ENCODE measurements at regions not wholly inside any gene's neighbourhood (a gene's known extent, or its start where the extent isn't known, plus 50 kb on each side); places are given as distances from the start of the nearest gene placed in this dataset.
A peak's percentile ranks its signal among the peaks of the same experiment; 100 is the strongest.

DNA sequence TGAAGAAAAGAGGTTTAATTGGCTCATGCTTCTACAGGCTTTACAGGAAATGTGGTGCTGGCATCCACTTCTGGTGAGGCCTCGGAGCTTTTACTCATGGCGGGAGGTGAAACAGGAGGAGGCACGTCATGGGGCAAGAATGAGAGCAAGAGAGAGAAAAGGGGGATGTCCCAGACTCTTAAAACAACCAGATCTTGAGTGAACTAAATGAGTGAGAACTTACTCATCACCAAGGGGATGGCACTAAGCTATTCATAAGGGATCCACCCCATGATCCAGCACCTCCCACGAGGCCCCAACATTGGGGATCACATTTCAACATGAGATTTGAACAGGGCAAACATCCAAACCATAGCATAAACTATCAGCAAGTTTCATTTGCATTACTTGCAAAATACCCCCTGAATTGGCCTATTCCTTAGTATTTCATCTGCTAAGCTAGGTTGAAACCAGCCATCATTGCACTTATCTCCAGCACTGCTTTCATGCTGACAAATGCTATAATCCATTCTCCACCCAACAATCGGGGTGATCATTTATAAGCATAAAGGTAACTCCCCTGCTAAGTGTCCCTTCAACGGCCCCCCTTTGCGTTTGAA is 179.0 kb downstream of the NOC3L start:
- DNase-seq (ENCODE audit: low read depth) = peak; percentile 56

DNA sequence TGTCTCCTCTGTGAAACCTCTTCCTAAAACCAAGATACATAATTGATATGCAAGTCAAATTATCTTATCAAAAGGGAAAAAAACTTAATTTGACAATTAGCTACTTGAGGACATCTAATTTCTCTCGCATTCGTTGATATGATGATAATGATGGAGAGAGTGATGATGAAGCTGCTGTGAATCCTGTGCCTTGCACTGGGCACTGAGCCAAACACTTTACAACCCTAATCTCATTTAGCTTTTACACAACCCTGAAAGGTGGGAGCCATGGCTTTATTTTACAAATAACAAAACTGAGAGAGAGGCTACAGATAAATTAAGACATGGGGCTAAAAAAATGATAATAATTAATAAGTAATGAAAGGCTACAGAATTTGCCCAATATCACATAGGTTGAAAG is 176.0 kb downstream of the NOC3L start:
- no peak for DNase-seq (ENCODE audit: low read depth)

DNA sequence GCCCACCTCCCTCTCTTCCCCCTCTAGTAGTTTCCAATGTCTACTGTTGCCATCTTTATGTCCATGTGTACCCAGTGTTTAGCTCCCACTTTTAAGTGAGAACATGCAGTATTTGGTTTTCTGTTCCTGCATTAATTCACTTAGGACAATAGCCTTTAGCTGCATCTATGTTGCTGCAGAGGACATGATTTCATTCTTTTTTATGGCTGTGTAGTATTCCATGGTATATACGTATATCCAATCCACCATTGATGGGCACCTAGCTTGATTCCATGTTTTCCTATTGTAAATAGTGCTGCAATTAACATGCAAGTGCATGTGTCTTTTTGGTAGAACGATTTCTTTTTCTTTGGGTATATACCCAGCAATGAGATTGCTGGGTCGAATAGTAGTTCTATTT is 170.4 kb downstream of the NOC3L start:
- DNase-seq (ENCODE audit: low read depth) = no peak

DNA sequence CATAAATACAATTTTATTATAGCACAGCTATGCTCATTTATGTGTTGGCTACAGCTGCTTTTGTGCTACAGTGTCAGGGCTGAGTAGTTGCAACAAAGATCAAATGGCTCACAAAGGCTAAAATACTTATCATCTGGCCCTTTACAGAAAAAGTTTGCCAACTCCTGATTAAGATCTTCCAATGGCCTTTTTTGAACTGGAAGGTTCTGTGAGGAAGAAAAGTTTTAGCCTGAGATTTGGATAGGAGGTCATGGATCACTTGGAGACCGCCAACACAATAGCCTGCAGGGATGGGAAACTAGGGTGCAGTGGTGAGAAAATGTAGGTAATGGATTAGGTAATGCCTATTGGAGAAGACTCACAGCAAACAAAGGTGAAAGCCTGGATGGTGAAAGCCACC is 169.8 kb downstream of the NOC3L start:
- no peak for DNase-seq (ENCODE audit: low read depth)

DNA sequence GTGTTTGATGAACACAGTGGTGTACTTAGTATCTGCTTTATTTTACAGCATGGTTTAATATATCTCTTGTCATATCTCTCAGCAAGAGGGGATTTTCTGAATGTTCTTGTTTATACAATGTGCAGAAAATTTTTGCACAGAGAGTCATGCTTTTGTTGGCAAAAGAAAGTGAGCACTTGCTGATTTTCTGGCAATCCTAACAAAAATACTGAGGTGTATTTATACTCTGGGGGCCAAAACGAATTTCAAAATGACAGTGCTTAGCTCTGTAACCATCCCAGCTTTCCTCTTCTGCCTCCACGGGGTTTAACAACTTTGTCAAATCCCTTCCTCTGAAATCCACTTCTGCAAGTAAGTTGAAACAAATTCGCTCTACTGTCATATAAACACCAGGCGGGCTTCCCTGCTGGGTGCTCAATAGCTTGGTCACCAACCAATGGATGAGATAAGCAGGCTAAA is 169.2 kb downstream of the NOC3L start:
- DNase-seq (ENCODE audit: low read depth) = no peak

DNA sequence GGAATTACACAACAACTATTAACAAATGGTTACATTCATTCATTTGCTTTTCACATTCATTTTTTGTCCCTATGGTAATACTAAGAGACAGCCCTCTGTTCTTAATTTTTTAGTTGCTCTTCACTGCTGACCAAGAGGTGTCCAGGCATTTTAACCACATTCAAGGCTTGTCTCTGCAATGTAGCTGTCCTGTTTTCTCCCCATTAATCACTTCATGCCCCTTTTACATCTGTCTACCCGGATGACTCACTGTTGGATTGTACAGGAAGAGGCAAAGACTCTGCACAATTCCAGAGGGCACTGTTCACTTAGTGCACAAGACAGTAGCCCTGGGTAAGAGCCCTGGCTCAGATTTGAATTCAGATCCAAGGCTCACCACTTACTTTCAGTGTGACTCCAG is 168.5 kb downstream of the NOC3L start:
- DNase-seq (ENCODE audit: low read depth) = peak; percentile 65

DNA sequence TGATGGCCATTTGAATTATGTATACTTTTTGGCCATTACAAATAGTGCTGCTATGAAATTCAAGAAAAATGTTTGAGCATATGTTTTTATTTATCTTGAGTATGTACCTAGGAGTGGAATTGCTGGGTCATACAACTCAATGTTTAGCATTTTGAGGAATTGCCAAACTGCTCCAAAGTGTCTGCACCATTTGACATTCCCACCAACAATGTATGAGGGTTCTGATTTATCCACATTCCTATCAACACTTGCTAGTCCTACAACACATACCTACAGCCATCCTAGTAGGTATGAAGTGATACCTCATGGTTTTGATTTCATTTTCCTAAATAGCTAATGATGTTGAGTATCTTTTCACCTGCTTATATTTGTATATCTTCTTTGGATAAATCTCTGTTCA is 165.5 kb downstream of the NOC3L start:
- DNase-seq (ENCODE audit: low read depth) = no peak

DNA sequence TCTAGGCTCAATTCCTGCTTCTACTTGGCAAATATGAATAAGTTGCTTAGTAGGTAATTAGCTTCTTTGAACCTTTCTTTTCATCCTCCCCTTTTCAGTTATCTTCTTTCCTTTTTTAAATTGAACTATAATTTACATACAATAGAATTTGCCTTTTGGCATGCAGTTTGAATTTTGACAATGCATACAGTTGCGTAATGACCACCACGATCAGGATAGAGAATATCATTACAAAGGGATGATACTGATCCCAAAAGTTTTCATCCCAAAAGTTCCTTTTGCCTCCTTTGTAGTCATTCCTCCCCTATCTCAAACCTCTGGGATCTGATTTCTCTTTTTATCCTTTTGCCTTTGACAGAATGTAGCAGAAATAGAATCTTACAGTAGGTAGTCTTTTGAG is 164.4 kb downstream of the NOC3L start:
- no peak for DNase-seq (ENCODE audit: low read depth)

DNA sequence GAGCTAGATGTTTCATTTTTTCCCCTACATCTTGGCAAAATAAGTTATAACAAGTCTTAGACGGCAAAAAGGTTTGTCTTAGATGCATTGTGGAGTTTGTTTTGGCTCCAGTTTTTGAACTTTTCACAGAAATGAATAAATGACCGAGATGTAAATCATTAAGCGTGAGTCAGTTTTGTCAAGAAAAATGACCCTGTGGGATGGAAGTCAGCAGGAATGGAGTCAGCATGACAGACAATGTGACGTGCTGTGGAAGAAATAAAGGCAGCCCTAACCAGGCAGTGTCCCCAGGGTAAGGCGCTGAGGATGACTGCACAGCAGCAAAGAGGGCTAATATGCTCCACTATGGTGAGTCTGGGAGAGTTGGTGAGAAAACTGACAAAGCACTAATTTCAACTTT is 163.2 kb downstream of the NOC3L start:
- no peak for DNase-seq (ENCODE audit: low read depth)

DNA sequence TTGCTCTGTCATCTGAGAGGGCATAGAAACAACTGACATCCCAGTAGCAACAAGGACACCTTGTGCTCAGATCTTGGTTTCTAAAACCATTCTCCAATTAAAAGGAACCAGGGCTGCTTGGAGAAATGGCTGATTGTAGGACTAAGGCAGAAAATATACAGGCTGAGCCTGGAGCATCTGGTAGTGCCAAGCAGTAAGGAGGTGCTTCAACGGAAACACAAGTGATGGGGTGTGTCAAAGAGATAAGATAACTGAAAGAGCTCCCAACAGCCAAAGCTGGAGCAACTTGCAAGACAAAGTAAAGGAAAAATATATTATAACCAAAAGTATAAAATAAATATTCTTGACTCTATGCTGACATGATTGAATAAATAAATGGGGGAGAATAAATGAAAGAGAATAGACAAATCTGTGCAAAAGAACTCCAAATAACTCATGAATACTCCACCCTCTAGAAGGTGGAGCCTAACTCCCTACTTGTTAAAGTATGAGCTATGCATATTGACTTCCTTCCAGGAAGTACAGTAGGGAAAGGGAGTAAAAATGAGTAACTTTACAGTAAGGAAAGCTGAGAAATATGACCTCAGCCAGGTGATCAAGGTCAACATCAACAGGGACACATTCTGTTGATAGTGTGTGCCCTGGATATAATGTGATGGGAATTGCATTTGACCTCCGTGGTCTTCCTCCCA is 162.4 kb downstream of the NOC3L start:
- DNase-seq (ENCODE audit: low read depth) = no peak

DNA sequence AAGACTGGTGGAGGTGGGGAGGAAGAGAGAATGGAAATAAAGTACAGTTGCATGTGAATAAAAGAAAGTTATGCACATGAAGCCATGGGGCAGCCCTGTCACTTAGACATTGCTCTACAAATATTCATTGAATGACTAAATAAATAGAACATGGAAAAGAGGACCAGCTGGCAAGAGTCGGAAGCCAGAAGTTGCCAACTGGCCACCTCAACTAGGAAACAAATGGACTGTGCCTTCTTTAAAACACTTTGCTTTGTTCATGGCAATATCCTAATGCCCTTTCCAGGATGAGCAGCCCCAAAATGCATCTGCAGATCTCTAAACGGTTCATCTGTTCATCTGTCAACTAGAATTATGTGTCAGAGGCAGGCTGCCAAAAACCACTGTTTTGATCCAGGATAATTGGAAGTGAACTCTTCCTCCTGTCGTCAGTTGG is 157.3 kb downstream of the NOC3L start:
- peak; percentile 75 for DNase-seq (ENCODE audit: low read depth)

DNA sequence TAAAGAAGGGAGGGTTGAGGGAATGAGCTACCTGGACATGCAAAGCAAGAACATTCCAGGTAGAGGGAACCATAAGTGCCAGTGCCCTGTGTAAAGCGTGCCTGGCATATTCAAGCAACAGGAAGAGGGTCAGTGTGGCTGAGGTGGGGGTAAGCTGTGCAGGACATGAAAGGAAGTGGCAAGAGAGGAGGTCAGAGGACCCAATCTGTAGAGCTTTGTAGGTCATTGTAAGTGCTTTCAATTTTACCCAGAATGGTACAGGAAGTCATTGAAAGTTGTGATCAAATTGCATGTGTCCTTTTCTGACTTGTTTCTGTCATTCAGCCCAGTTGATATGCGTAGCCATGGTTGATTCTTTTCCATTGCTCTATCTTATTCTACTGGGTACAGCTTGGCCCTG is 156.6 kb downstream of the NOC3L start:
- DNase-seq (ENCODE audit: low read depth) = no peak

DNA sequence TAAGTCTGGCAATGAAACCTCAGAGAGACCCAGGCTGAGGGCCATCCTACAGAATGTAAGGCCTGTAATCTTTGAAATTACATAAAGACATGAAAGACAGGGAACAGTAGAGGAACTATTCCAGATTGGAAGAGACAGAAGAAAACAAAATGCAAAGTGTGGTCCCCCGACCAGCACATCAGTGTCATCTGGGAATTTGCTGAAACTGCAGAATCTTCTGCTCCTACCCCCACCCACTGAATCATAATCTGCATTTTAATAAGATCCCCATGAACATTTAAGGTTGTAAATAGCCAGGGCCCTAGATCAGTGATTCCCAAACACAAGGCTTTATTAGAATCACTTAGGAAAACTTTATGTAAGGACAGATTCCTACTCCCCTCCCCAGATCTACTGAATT is 154.4 kb downstream of the NOC3L start:
- DNase-seq (ENCODE audit: low read depth) = no peak

DNA sequence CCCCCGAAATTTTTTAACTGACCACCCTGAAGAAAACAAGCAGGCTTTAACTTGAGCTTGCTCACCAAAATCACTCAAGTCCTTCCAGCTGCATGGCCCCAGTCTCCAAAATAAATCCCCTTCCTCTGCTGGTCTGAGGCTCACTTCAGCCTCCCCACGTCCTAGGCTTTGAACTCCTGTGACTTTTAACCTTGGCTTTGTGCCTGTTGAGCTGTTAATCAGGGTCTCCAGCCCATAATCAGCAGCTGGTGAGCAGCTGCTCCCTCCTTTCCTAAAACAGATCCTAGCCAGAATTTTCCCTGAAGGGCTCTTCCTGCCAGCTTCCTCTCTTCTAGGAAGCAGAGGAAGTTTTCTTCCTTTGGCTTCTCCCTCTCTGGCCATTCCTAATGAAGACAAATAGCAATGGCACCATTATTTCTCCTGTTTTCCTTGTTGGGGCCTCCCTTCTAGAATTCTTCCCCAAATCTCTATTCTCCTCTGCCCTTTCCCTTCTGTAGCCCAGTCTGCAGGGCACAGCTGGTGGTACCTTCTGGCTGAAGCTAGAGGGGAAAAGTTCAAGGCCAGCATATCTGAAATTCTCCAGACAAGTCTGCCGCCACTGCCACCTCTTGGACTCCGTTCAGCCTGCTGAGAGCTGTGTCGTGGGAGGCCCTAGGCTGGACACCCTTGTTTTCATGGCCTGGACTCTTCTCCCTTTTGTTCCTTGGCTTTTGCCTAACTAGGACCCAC is 152.1 kb downstream of the NOC3L start:
- DNase-seq (ENCODE audit: low read depth) = peak; percentile 72

DNA sequence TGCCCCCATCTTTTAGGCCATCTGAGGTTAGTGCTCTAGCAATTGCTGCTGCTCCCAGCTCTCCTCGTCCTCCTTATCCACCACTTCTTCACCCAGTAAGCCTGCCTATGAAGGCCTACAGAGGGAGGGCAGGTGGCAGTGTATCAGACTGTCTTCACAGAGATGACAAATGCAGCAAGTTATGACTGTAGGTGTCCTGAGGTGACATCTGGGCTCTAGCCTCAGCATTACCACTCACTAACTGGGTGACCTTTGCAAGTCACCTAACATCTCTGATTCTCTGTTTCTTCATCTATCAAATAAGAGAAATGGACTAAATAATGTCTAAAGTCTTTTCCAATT is 151.6 kb downstream of the NOC3L start:
- DNase-seq (ENCODE audit: low read depth) = peak; percentile 42

DNA sequence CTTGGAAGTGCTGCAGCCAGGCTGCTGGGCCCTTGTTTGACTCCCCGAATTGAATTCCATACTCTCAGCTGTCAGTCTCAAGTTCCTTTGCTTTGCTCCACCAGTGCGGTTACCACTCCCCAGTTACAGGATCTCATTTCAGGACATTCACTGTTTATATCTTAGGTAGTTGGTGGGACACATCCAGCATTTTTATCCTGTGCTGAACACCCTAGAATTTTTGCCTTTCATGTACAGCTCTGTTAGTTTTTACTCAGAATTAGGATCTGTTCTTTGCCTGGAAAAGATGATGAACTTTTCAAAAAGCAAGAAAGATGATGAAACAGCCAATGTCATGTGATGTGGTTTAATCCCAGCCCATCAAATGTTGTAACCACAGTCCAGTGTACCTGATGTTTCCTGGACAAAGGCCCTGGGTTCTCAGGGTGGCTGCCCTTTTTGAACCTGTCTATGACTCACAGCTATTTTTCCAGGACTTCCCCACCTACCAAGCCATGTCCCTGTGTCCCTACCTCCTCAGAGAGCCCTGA is 149.7 kb downstream of the NOC3L start:
- DNase-seq (ENCODE audit: low read depth) = peak; percentile 86

DNA sequence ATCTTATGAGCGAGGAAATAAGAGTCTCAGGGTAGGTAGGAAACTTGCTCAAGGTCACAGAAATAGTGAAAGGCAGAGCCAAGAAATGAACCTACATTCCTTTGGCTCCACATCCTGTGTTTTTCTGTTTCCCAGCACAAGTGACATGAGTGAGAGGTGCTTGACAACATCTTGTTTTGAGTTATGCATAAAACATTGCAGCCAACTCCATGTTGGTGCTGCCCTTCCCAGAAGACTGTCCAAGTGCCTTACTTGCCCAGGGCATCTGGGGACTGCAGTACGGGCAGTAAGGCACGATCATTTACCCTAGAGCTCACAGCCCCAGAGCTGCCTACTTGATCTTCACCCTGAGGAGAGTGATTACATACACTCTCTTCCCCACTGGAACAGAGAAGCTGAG is 148.8 kb downstream of the NOC3L start:
- no peak for DNase-seq (ENCODE audit: low read depth)

DNA sequence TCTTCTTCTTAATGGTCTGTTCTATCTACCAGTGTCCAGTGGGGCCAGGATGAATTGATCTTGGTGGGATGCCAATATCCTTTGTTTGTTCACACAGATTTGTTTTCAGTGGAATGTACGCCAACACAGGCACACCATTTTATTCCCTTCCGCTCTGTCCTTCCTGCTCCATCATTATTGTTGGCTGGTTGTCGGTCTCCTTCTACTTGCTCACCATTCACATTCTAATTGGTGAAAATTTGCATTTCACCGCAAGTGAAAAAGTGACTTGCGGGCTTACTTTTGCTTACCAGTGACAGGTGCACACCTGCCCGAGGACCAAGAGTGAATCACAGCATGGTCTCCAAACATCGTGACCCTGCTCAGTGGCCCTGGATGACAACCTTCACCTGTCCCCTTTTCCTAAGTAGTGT is 148.3 kb downstream of the NOC3L start:
- no peak for DNase-seq (ENCODE audit: low read depth)

DNA sequence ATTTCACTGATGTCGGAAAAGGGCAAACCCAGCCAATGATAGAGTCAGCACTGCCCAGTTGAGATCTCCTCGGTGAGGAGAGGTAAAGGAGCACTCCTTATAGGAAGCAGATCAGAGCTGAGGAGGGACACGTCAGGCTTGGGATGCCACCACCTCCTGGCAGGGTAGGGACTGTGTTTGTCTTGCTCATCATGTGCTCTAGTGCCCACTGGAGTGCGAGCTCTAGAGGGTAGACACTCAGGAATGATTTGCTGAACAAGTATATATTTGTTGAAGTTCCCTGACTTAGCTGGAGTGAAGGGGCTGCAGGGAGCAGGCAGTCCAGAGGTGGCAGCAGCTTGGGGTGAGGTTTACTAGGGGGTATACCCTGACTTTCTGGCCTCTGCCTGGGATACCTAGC is 146.5 kb downstream of the NOC3L start:
- no peak for DNase-seq (ENCODE audit: low read depth)

DNA sequence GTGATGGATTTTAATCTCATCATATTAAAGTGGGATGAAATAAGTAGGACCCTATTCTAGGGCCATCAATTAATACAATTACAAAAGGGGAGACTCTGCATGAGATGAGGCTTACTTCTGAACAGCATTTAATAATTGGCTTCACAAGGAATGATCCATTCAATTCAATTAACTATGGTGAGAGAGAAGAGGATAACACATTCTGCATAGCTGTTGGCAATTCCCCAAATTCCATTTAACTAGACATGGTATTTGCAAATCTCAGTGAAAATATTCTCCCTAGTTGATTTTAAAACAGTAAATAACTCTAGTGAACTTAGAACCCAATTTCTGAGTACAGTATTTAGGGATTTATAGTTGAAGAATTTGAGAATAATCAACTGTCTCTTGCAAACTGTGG is 145.3 kb downstream of the NOC3L start:
- peak; percentile 20 for DNase-seq (ENCODE audit: low read depth)

DNA sequence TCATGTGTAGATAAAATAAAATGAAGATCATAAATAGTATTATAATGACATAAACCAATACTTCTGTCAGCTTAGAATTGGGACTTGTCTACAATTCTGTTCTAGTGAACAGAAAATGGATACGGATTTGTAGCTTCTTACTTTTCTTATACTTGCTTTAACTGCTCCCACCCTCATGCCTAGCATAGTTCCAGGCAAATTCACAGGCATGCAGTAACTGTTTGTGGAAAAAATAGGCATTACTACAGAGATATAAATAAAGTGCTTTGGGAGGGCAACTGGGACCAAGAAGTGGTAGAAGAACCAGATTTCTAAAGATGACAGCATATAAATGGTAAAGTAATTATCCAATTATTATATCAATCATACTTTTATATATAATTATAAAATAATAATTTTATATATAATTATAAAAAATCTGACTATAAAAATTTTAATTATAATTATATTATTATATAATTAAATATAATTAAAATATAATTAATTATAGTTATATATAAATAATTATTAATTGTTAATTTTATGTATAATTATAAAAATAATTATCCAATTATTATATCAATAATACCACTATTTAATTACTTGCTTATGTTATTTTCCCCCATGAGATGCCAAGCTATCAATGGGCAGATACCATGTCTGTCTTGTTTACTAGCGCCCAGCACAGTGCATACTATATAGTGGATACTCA is 144.1 kb downstream of the NOC3L start:
- DNase-seq (ENCODE audit: low read depth) = peak; percentile 75

DNA sequence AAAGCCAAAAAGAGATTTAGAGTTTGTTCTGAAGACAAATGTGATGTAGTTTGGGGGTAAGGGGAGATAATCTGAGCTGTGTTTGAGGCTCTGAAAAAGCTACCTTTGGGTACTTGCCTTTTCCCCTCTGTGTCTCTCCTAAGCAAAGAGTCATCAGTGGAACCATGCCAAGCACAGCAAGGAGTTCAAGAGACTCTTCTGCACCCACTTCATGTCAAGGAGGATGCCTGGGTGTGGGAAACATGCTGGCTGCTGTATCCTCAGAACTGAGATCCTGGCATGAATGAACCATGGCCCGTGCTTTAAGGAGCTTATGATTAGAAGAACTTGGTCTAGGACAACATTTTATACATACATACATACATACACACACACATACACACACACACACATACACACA is 142.9 kb downstream of the NOC3L start:
- DNase-seq (ENCODE audit: low read depth) = no peak

Data from myocyte (in vitro differentiated cells).